ENCODE measurements at regions not wholly inside any gene's neighbourhood (a gene's known extent, or its start where the extent isn't known, plus 50 kb on each side); places are given as distances from the start of the nearest gene placed in this dataset.

- TF ChIP-seq EZH2 (IDR thresholded peaks at IDR 0.05; ENCODE audit: borderline replicate concordance, insufficient read depth, low read length, poor library complexity, severe bottlenecking): no peak
- no peak for TF ChIP-seq RAD21 (conservative IDR thresholded peaks at IDR 0.05)
- TF ChIP-seq CTCF (IDR thresholded peaks at IDR 0.05; ENCODE audit: poor library complexity, severe bottlenecking): no peak
These were observed 184.1 kb upstream of the ARID1B start for GRCh38 chr6:156593127-156593526.

Data from neural cell (in vitro differentiated cells).